MCF 10A (cell line): ENCODE measurements at regions not wholly inside any gene's neighbourhood (a gene's known extent, or its start where the extent isn't known, plus 50 kb on each side); places are given as distances from the start of the nearest gene placed in this dataset.

ENCODE experiments used
- BruUV-seq: library from RNA; stranded (reverse); fragments of 400-500 nt; replicated peaks from 2 replicates; lab custom pipeline; 2021; lab: Mats Ljungman, UMichigan
- CTCF ChIA-PET: fragments of 300-600 bp; sonication (Branson Sonifier 250); formaldehyde crosslinking; extraction: SDS; loops from one replicate; lab custom pipeline; 2021; ENCODE audit warnings: antibody characterized with exemption, inconsistent platforms; lab: Yijun Ruan, JAX
- POLR2A ChIA-PET: fragments of 300-600, 350-650 bp; sonication (Branson Sonifier 250); formaldehyde crosslinking; extraction: SDS; loops from one replicate; lab custom pipeline; 2020; ENCODE audit warnings: antibody characterized with exemption, inconsistent platforms; lab: Yijun Ruan, JAX
- DNase-seq: peaks from one replicate; pipeline ENCODE4 v3.0.0-alpha.2; 2018; ENCODE audit not compliant: unreplicated experiment
- H3K27ac Mint-ChIP-seq: one replicate; pipeline ENCODE4 v1.8.0; 2022; ENCODE audit warnings: mild to moderate bottlenecking, low read depth, mixed read lengths; ENCODE audit not compliant: unreplicated experiment
- H3K27me3 Mint-ChIP-seq: one replicate; pipeline ENCODE4 v1.8.0; 2022; ENCODE audit warnings: mixed read lengths; ENCODE audit not compliant: insufficient read depth, unreplicated experiment
- H3K36me3 Mint-ChIP-seq: one replicate; pipeline ENCODE4 v1.8.0; 2022; ENCODE audit warnings: mild to moderate bottlenecking, moderate library complexity, mixed read lengths; ENCODE audit not compliant: insufficient read depth, unreplicated experiment
- H3K4me1 Mint-ChIP-seq: one replicate; pipeline ENCODE4 v1.8.0; 2022; ENCODE audit warnings: mixed read lengths; ENCODE audit not compliant: insufficient read depth, unreplicated experiment
- H3K4me3 Mint-ChIP-seq: one replicate; pipeline ENCODE4 v1.8.0; 2022; ENCODE audit warnings: mild to moderate bottlenecking, moderate library complexity, mixed read lengths; ENCODE audit not compliant: unreplicated experiment
- H3K9me3 Mint-ChIP-seq: one replicate; pipeline ENCODE4 v1.8.0; 2022; ENCODE audit warnings: mixed read lengths; ENCODE audit not compliant: unreplicated experiment
- CTCF ChIP-seq: fragments of 200-600 bp; IDR thresholded peaks from one replicate; pipeline ENCODE4 v1.8.0; 2022; ENCODE audit warnings: antibody characterized with exemption, mild to moderate bottlenecking; ENCODE audit not compliant: unreplicated experiment
- intact Hi-C: fragments of 100-400 bp; cut with micrococcal nuclease; formaldehyde crosslinking; loops from 2 replicates; pipeline ENCODE4 v1.14.1; 2022

DNA sequence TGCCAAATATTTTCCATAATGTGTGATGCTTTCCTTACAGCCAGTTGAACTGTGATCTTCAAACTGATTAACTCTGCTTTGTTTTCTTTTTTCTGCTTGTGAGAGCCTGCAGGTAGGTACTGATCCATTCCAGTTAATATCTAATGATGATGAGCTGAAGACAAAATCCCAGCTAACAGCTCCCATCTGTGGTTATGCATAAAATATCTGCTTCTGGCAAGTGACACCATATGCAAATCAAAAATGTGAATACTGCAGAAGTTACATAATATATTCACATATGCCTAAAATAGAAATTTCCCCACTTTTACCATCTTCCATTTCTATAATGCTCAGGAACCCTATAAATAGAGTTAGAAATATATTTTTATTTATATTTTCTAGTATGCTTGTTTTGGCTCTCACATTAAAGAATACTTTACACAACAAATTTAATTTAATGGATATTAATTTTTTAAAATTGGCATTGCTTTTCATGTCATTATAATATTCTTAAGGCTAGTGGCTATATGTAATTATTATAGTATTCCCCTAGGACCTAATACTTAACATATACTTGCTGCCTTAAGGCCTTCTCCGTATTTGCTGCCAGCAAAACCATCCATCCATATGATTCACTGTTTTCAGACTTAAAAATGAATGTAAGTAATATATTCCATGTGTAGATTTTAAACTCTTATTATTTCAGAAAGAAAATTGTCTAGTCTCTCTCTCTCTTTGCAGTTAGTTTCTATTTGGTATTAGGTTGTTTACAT is 83.8 kb downstream of the CCER1 start:
- DNase-seq = no peak
- H3K4me1 Mint-ChIP-seq = no peaks in the 10 kb centered on the region
- ChIA-PET CTCF (no interaction called here), POLR2A (no interaction called here)
- no peaks in the 10 kb centered on the region for H3K36me3 Mint-ChIP-seq
- H3K4me3 Mint-ChIP-seq = no peak overlapping the region
- no peaks in the 10 kb centered on the region for H3K27me3 Mint-ChIP-seq
- H3K9me3 Mint-ChIP-seq = no peaks in the 10 kb centered on the region
- intact Hi-C loops = no loop called here
- H3K27ac Mint-ChIP-seq = no peak overlapping the region
- no peak for TF ChIP-seq CTCF
- BruUV-seq = no TSS peak

GRCh38 chr12:90868626-90869025 is 86.3 kb downstream of the CCER1 start:
- no peaks in the 10 kb centered on the region for H3K9me3 Mint-ChIP-seq
- no peak for TF ChIP-seq CTCF
- no TSS peak for BruUV-seq

DNA sequence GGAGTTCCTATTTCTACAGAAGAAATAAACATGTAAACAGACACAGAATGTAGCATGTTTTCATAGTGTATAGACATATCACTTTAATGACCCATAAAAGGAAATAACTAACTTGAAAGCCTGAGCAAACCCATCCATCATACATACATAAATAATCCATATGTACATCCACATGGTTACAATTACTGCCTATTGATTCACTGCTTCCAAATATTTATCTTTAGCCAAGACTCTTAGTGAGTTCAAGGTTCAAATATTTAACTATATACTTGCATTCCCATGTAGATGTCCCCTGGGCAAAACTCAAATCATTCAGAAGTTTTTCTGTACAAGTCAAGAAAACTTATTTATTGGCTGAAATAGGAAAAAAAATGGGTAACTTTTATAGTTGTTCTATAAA is 95.4 kb downstream of the CCER1 start:
- no TSS peak for BruUV-seq
- no peak overlapping the region for H3K27ac Mint-ChIP-seq
- H3K4me1 Mint-ChIP-seq = no peaks in the 10 kb centered on the region
- H3K4me3 Mint-ChIP-seq = no peak overlapping the region
- no peak for TF ChIP-seq CTCF
- no peaks in the 10 kb centered on the region for H3K27me3 Mint-ChIP-seq
- H3K9me3 Mint-ChIP-seq = no peaks in the 10 kb centered on the region
- no peak for DNase-seq
- intact Hi-C loops = no loop called here
- ChIA-PET CTCF (no interaction called here), POLR2A (interaction anchor here (0.9 kb wide), 1 partner anchor 10 kb away, joined by 3 read pairs; no protein-coding TSS in a partner anchor)
- H3K36me3 Mint-ChIP-seq = no peaks in the 10 kb centered on the region

More at GRCh38 chr12:90868626-90869025, 86.3 kb downstream of the CCER1 start:
- no peaks in the 10 kb centered on the region for H3K27me3 Mint-ChIP-seq
- no peak overlapping the region for H3K27ac Mint-ChIP-seq
- CTCF ChIA-PET = interaction anchor here (0.8 to 1.6 kb wide), 2 partner anchors 14 to 1325 kb away, joined by 3 to 5 read pairs; no protein-coding TSS in a partner anchor
- intact Hi-C loops = no loop called here
- H3K4me1 Mint-ChIP-seq = no peaks in the 10 kb centered on the region
- no peak for DNase-seq
- POLR2A ChIA-PET = no interaction called here
- no peak overlapping the region for H3K4me3 Mint-ChIP-seq
- no peaks in the 10 kb centered on the region for H3K36me3 Mint-ChIP-seq

GRCh38 chr12:90858252-90858651 is 96.7 kb downstream of the CCER1 start:
- Mint-ChIP-seq H3K36me3 (no peaks in the 10 kb centered on the region), H3K27me3 (no peaks in the 10 kb centered on the region), H3K9me3 (no peaks in the 10 kb centered on the region), H3K4me3 (no peak overlapping the region), H3K27ac (no peak overlapping the region), H3K4me1 (no peaks in the 10 kb centered on the region)
- intact Hi-C loops = no loop called here
- no peak for TF ChIP-seq CTCF
- ChIA-PET CTCF (interaction anchor here (0.6 kb wide), 1 partner anchor 52 kb away, joined by 4 read pairs; no protein-coding TSS in a partner anchor), POLR2A (interaction anchor here (0.7 kb wide), 1 partner anchor 1220 kb away, joined by 3 read pairs; no protein-coding TSS in a partner anchor)
- DNase-seq = peak; percentile 8
- BruUV-seq = no TSS peak
